PC-9 (cell line): ENCODE measurements at regions not wholly inside any gene's neighbourhood (a gene's known extent, or its start where the extent isn't known, plus 50 kb on each side); places are given as distances from the start of the nearest gene placed in this dataset.

Experiments used
- BruUV-seq: library from RNA; stranded (reverse); fragments of 400-500 nt; replicated peaks from 2 replicates; lab custom pipeline; 2021; lab: Mats Ljungman, UMichigan
- CTCF ChIA-PET: fragments of 300-600 bp; sonication (Branson Sonifier 250); formaldehyde crosslinking; loops from one replicate; lab custom pipeline; 2022; ENCODE audit warnings: antibody characterized with exemption; lab: Charles Lee
- POLR2A ChIA-PET: fragments of 300-600 bp; sonication (Branson Sonifier 250); formaldehyde crosslinking; loops from one replicate; lab custom pipeline; 2022; ENCODE audit warnings: antibody characterized with exemption; ENCODE audit not compliant: unreplicated experiment; lab: Charles Lee
- DNase-seq, 2 experiments: peaks; one replicate each; pipeline versions ENCODE4 v3.0.0 to v3.0.0-alpha.2; 2015 to 2022; ENCODE audit warnings: mixed read lengths in 1 of 2
- H2AFZ ChIP-seq: fragments of 200-600 bp; sonication (generic); 2 replicates; pipeline ENCODE4 v1.8.1; 2017; ENCODE audit warnings: antibody characterized with exemption
- H3F3A ChIP-seq: fragments of 200-600 bp; sonication (generic); 2 replicates; pipeline ENCODE4 v1.8.1; 2017; ENCODE audit warnings: antibody characterized with exemption, mild to moderate bottlenecking, low read depth; ENCODE audit not compliant: insufficient read depth
- H3K27ac ChIP-seq: fragments of 200-600 bp; sonication (generic); 2 replicates; pipeline ENCODE4 v1.6.1; 2016; ENCODE audit warnings: mixed run types
- H3K27me3 ChIP-seq: fragments of 200-600 bp; sonication (generic); 2 replicates; pipeline ENCODE4 v1.6.1; 2016; ENCODE audit warnings: low read depth, mixed run types; ENCODE audit not compliant: insufficient read depth
- H3K36me3 ChIP-seq: fragments of 200-600 bp; sonication (generic); 2 replicates; pipeline ENCODE4 v1.6.1; 2016; ENCODE audit warnings: low read depth, mixed run types
- H3K4me1 ChIP-seq: fragments of 200-600 bp; sonication (generic); replicated peaks from 2 replicates; pipeline ENCODE4 v1.6.1; 2016; ENCODE audit warnings: mixed run types; ENCODE audit not compliant: insufficient read depth
- H3K4me2 ChIP-seq: fragments of 200-600 bp; sonication (generic); 2 replicates; pipeline ENCODE4 v1.6.1; 2017; ENCODE audit warnings: mixed run types
- H3K4me3 ChIP-seq: fragments of 200-600 bp; sonication (generic); 2 replicates; pipeline ENCODE4 v1.6.1; 2016; ENCODE audit warnings: mixed run types
- H3K79me2 ChIP-seq: fragments of 200-600 bp; sonication (generic); 2 replicates; pipeline ENCODE4 v1.6.1; 2017; ENCODE audit warnings: low read depth, mixed run types
- H3K9me2 ChIP-seq: fragments of 200-600 bp; sonication (generic); 2 replicates; pipeline ENCODE4 v1.8.1; 2017; ENCODE audit warnings: mild to moderate bottlenecking; ENCODE audit not compliant: insufficient read depth
- H3K9me3 ChIP-seq: fragments of 200-600 bp; sonication (generic); 2 replicates; pipeline ENCODE4 v1.8.1; 2016; ENCODE audit warnings: low read depth; ENCODE audit not compliant: insufficient read depth
- H4K20me1 ChIP-seq: fragments of 200-600 bp; sonication (generic); 2 replicates; pipeline ENCODE4 v1.8.1; 2017; ENCODE audit not compliant: insufficient read depth
- EZH2 ChIP-seq: fragments of 200-600 bp; sonication (generic); IDR thresholded peaks from 2 replicates; pipeline ENCODE4 v1.8.0; 2017; ENCODE audit warnings: antibody characterized with exemption, low read depth
- intact Hi-C: fragments of 100-400 bp; cut with micrococcal nuclease; formaldehyde crosslinking; loops from one replicate; pipeline ENCODE4 v1.10.0; 2022; ENCODE audit not compliant: unreplicated experiment
- TF ChIP-seq, protein P1 (sequence below): fragments of 200-600 bp; sonication (generic); conservative IDR thresholded peaks from 2 replicates; pipeline ENCODE4 v1.6.1; 2017; ENCODE audit warnings: mixed run types, antibody characterized with exemption, mild to moderate bottlenecking, moderate library complexity

DNA sequence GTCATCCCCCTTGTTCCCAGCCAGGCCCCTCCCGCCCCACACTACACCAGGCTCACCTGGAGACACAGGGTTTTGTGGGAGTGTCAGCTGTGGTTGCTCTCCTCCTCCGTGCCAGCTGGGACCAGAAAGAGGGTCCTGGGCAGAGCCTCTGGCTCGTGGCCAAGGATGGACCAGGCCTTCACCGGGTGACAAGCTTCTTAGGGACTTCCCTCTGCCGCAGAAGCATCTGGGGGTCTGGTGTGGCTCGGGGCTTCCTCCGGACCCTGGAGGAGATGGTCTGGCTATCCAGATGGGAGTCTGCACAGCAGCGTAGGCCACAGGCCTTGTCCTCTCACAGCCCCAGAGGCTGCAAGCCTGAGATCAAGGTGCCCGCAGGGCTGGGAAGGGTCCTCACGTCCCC lies 63.8 kb upstream of the CFAP46 start:
- H3K9me3 ChIP-seq, result no peaks in the 10 kb centered on the region
- H3K27ac ChIP-seq, result no peak overlapping the region
- no peaks in the 10 kb centered on the region for H3K9me2 ChIP-seq
- no peaks in the 10 kb centered on the region for H4K20me1 ChIP-seq
- H3K4me3 ChIP-seq, result no peak overlapping the region
- H3K27me3 ChIP-seq, result peaks cover 38% of the 10 kb centered on the region
- no peaks in the 10 kb centered on the region for H3K4me1 ChIP-seq
- no peak overlapping the region for H2AFZ ChIP-seq
- H3K4me2 ChIP-seq, result no peak overlapping the region
- no peak for DNase-seq
- intact Hi-C loops, result no loop called here
- TF ChIP-seq, protein P1, sequence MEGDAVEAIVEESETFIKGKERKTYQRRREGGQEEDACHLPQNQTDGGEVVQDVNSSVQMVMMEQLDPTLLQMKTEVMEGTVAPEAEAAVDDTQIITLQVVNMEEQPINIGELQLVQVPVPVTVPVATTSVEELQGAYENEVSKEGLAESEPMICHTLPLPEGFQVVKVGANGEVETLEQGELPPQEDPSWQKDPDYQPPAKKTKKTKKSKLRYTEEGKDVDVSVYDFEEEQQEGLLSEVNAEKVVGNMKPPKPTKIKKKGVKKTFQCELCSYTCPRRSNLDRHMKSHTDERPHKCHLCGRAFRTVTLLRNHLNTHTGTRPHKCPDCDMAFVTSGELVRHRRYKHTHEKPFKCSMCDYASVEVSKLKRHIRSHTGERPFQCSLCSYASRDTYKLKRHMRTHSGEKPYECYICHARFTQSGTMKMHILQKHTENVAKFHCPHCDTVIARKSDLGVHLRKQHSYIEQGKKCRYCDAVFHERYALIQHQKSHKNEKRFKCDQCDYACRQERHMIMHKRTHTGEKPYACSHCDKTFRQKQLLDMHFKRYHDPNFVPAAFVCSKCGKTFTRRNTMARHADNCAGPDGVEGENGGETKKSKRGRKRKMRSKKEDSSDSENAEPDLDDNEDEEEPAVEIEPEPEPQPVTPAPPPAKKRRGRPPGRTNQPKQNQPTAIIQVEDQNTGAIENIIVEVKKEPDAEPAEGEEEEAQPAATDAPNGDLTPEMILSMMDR, result no peak
- TF ChIP-seq EZH2, result no peak
- CTCF ChIA-PET, result no interaction called here
- no peaks in the 10 kb centered on the region for H3F3A ChIP-seq
- POLR2A ChIA-PET, result no interaction called here
- no TSS peak for BruUV-seq
- no peaks in the 10 kb centered on the region for H3K36me3 ChIP-seq
- no peaks in the 10 kb centered on the region for H3K79me2 ChIP-seq

DNA sequence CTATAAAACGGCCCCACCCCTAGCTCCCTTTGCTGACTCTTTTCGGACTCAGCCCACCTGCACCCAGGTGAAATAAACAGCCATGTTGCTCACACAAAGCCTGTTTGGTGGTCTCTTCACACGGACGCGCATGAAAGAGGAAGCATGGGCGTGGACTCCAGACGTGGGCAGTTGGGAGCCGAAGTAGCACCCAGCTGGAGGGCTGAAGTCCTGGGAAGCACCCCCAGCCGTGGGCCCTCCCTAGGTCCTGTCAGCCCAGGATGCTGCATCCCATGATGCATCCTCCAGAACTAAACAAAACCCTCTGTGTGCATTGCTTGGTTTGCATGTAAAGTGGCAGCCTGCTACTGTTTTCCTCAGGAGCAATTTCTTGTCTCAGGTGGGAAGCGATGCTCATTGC lies 62.1 kb upstream of the CFAP46 start:
- Histone ChIP-seq H3K9me2 (no peaks in the 10 kb centered on the region), H3K36me3 (no peaks in the 10 kb centered on the region), H3K9me3 (no peaks in the 10 kb centered on the region), H3K27ac (no peak overlapping the region), H3K79me2 (no peaks in the 10 kb centered on the region), H3K4me3 (no peak overlapping the region), H4K20me1 (no peaks in the 10 kb centered on the region), H3K4me1 (no peaks in the 10 kb centered on the region), H3F3A (no peaks in the 10 kb centered on the region), H2AFZ (no peak overlapping the region), H3K27me3 (peaks cover 55% of the 10 kb centered on the region), H3K4me2 (no peak overlapping the region)
- ChIA-PET CTCF (no interaction called here), POLR2A (no interaction called here)
- no peak for DNase-seq
- no peak for TF ChIP-seq EZH2
- TF ChIP-seq, protein P1, result no peak
- intact Hi-C loops, result no loop called here
- no TSS peak for BruUV-seq

DNA sequence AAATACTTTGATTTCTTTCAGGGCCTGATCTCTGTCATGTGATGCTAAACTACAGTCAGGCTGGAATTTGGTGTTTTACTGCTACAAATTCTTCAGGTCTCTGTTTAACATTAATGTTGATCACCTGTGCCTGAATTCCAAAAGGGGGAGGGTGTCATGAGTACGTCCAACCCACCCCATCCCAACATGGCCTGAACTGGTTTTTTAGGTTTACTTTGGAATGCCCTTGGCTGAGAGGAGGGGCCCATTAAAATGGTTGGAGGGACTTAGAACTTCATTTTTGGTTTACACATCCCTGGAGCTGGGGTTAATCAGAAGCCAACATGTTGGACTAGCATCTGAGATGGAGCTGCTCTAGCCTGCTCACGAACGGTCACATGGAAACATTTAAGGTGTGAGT lies 60.8 kb upstream of the CFAP46 start:
- intact Hi-C loops, result no loop called here
- Histone ChIP-seq H2AFZ (no peak overlapping the region), H3K36me3 (no peaks in the 10 kb centered on the region), H4K20me1 (no peaks in the 10 kb centered on the region), H3K79me2 (no peaks in the 10 kb centered on the region), H3K9me3 (no peaks in the 10 kb centered on the region), H3K4me1 (no peaks in the 10 kb centered on the region), H3K27me3 (peaks cover 64% of the 10 kb centered on the region), H3F3A (no peaks in the 10 kb centered on the region), H3K9me2 (no peaks in the 10 kb centered on the region), H3K4me2 (no peak overlapping the region), H3K27ac (no peak overlapping the region), H3K4me3 (no peak overlapping the region)
- TF ChIP-seq, protein P1, result no peak
- no peak for TF ChIP-seq EZH2
- ChIA-PET CTCF (no interaction called here), POLR2A (no interaction called here)
- BruUV-seq, result no TSS peak
- DNase-seq, result no peak
